ENCODE measurements at regions not wholly inside any gene's neighbourhood (a gene's known extent, or its start where the extent isn't known, plus 50 kb on each side); places are given as distances from the start of the nearest gene placed in this dataset.

GRCh38 chr5:133691448-133691847, 79.1 kb upstream of the FSTL4 start:
- ChIA-PET POLR2A (interaction anchor here (0.8 kb wide), 1 partner anchor 24 kb away, joined by 3 read pairs; no protein-coding TSS in a partner anchor), CTCF (ENCODE audit: unreplicated experiment) (no interaction called here)
- no peaks in the 10 kb centered on the region for H3K36me3 ChIP-seq (ENCODE audit: insufficient read depth, low read length)
- no peaks in the 10 kb centered on the region for H4K20me1 ChIP-seq (ENCODE audit: insufficient read depth, low read length)
- no peak for DNase-seq (ENCODE audit: low spot score)
- no peak overlapping the region for H3K27ac ChIP-seq (ENCODE audit: low read depth, low read length, poor library complexity, severe bottlenecking)
- H3K4me2 ChIP-seq (ENCODE audit: low read length): no peak overlapping the region
- H3K9me2 ChIP-seq (ENCODE audit: insufficient read depth, low read length): no peaks in the 10 kb centered on the region
- no peaks in the 10 kb centered on the region for H3K79me2 ChIP-seq (ENCODE audit: insufficient read depth, low read depth, low read length)
- TF ChIP-seq CTCF (conservative IDR thresholded peaks at IDR 0.05; ENCODE audit: low read length) (no peak), EZH2phosphoT487 (IDR thresholded peaks at IDR 0.05; ENCODE audit: borderline replicate concordance, low read depth, low read length) (no peak)
- H3K4me1 ChIP-seq (ENCODE audit: insufficient read depth, low read length, poor library complexity, severe bottlenecking): no peaks in the 10 kb centered on the region
- no peak overlapping the region for H3K4me3 ChIP-seq (ENCODE audit: low read depth, low read length, poor library complexity, severe bottlenecking)
- BruUV-seq (replicated peaks): no TSS peak
- H2AFZ ChIP-seq (ENCODE audit: low read length): no peak overlapping the region
- intact Hi-C loops (cut with micrococcal nuclease; ENCODE audit: unreplicated experiment): no loop called here
- no peaks in the 10 kb centered on the region for H3K9me3 ChIP-seq (ENCODE audit: low read length)

GRCh38 chr5:133690746-133691145, 78.4 kb upstream of the FSTL4 start:
- Histone ChIP-seq H2AFZ (ENCODE audit: low read length) (no peak overlapping the region), H3K4me3 (ENCODE audit: low read depth, low read length, poor library complexity, severe bottlenecking) (no peak overlapping the region), H3K79me2 (ENCODE audit: insufficient read depth, low read depth, low read length) (no peaks in the 10 kb centered on the region), H3K9me3 (ENCODE audit: low read length) (no peaks in the 10 kb centered on the region), H3K27ac (ENCODE audit: low read depth, low read length, poor library complexity, severe bottlenecking) (no peak overlapping the region), H4K20me1 (ENCODE audit: insufficient read depth, low read length) (no peaks in the 10 kb centered on the region), H3K9me2 (ENCODE audit: insufficient read depth, low read length) (no peaks in the 10 kb centered on the region), H3K4me1 (ENCODE audit: insufficient read depth, low read length, poor library complexity, severe bottlenecking) (no peaks in the 10 kb centered on the region), H3K36me3 (ENCODE audit: insufficient read depth, low read length) (no peaks in the 10 kb centered on the region), H3K4me2 (ENCODE audit: low read length) (no peak overlapping the region)
- no peak for DNase-seq (ENCODE audit: low spot score)
- POLR2A ChIA-PET: no interaction called here
- BruUV-seq (replicated peaks): no TSS peak
- CTCF ChIA-PET (ENCODE audit: unreplicated experiment): no interaction called here
- TF ChIP-seq CTCF (conservative IDR thresholded peaks at IDR 0.05; ENCODE audit: low read length) (no peak), EZH2phosphoT487 (IDR thresholded peaks at IDR 0.05; ENCODE audit: borderline replicate concordance, low read depth, low read length) (no peak)
- intact Hi-C loops (cut with micrococcal nuclease; ENCODE audit: unreplicated experiment): no loop called here

GRCh38 chr5:133688391-133688790, 76.0 kb upstream of the FSTL4 start:
- H3K36me3 ChIP-seq (ENCODE audit: insufficient read depth, low read length): no peaks in the 10 kb centered on the region
- no peak for DNase-seq (ENCODE audit: low spot score)
- no peak overlapping the region for H3K4me2 ChIP-seq (ENCODE audit: low read length)
- H3K27ac ChIP-seq (ENCODE audit: low read depth, low read length, poor library complexity, severe bottlenecking): no peak overlapping the region
- no peaks in the 10 kb centered on the region for H3K9me3 ChIP-seq (ENCODE audit: low read length)
- no peaks in the 10 kb centered on the region for H4K20me1 ChIP-seq (ENCODE audit: insufficient read depth, low read length)
- no peaks in the 10 kb centered on the region for H3K79me2 ChIP-seq (ENCODE audit: insufficient read depth, low read depth, low read length)
- TF ChIP-seq EZH2phosphoT487 (IDR thresholded peaks at IDR 0.05; ENCODE audit: borderline replicate concordance, low read depth, low read length) (no peak), CTCF (conservative IDR thresholded peaks at IDR 0.05; ENCODE audit: low read length) (no peak)
- no peak overlapping the region for H2AFZ ChIP-seq (ENCODE audit: low read length)
- POLR2A ChIA-PET: no interaction called here
- H3K9me2 ChIP-seq (ENCODE audit: insufficient read depth, low read length): no peaks in the 10 kb centered on the region
- intact Hi-C loops (cut with micrococcal nuclease; ENCODE audit: unreplicated experiment): no loop called here
- no peaks in the 10 kb centered on the region for H3K4me1 ChIP-seq (ENCODE audit: insufficient read depth, low read length, poor library complexity, severe bottlenecking)
- H3K4me3 ChIP-seq (ENCODE audit: low read depth, low read length, poor library complexity, severe bottlenecking): no peak overlapping the region
- BruUV-seq (replicated peaks): no TSS peak
- CTCF ChIA-PET (ENCODE audit: unreplicated experiment): no interaction called here

All from OCI-LY7 (cell line).